ENCODE measurements at regions not wholly inside any gene's neighbourhood (a gene's known extent, or its start where the extent isn't known, plus 50 kb on each side); places are given as distances from the start of the nearest gene placed in this dataset.

GRCh38 chr11:11163669-11164333 is 189.2 kb downstream of the CSNK2A3 start:
- Histone ChIP-seq H3K4me1 (ENCODE audit: insufficient read depth, low read length) (no peaks in the 10 kb centered on the region), H3K9me3 (ENCODE audit: control insufficient read depth, insufficient read depth, low read length) (no peaks in the 10 kb centered on the region), H3K36me3 (ENCODE audit: insufficient read depth, low read length) (no peaks in the 10 kb centered on the region), H3K9ac (ENCODE audit: low read depth, low read length) (no peak overlapping the region)

- Histone ChIP-seq H3K9me3 (ENCODE audit: control insufficient read depth, insufficient read depth, low read length) (no peaks in the 10 kb centered on the region), H3K9ac (ENCODE audit: low read depth, low read length) (no peak overlapping the region), H3K4me1 (ENCODE audit: insufficient read depth, low read length) (no peaks in the 10 kb centered on the region), H3K36me3 (ENCODE audit: insufficient read depth, low read length) (no peaks in the 10 kb centered on the region)
Measured at GRCh38 chr11:11163236-11163635, 189.8 kb downstream of the CSNK2A3 start.

GRCh38 chr11:11157185-11157584 is 195.9 kb downstream of the CSNK2A3 start:
- no peaks in the 10 kb centered on the region for H3K4me1 ChIP-seq (ENCODE audit: insufficient read depth, low read length)
- H3K9ac ChIP-seq (ENCODE audit: low read depth, low read length): no peak overlapping the region
- H3K9me3 ChIP-seq (ENCODE audit: control insufficient read depth, insufficient read depth, low read length): no peaks in the 10 kb centered on the region
- H3K36me3 ChIP-seq (ENCODE audit: insufficient read depth, low read length): no peaks in the 10 kb centered on the region

GRCh38 chr11:11155962-11156815 is 196.9 kb downstream of the CSNK2A3 start:
- H3K9ac ChIP-seq (ENCODE audit: low read depth, low read length): no peak overlapping the region
- H3K36me3 ChIP-seq (ENCODE audit: insufficient read depth, low read length): no peaks in the 10 kb centered on the region
- H3K4me1 ChIP-seq (ENCODE audit: insufficient read depth, low read length): no peaks in the 10 kb centered on the region
- no peaks in the 10 kb centered on the region for H3K9me3 ChIP-seq (ENCODE audit: control insufficient read depth, insufficient read depth, low read length)

GRCh38 chr11:11152877-11153276 is 200.2 kb downstream of the CSNK2A3 start:
- no peaks in the 10 kb centered on the region for H3K9me3 ChIP-seq (ENCODE audit: control insufficient read depth, insufficient read depth, low read length)
- no peaks in the 10 kb centered on the region for H3K36me3 ChIP-seq (ENCODE audit: insufficient read depth, low read length)
- H3K9ac ChIP-seq (ENCODE audit: low read depth, low read length): no peak overlapping the region
- peaks cover 5% of the 10 kb centered on the region; the same call in 1 of the 2 replicates for H3K4me1 ChIP-seq (ENCODE audit: insufficient read depth, low read length)

GRCh38 chr11:11149671-11150459 is 203.2 kb downstream of the CSNK2A3 start:
- Histone ChIP-seq H3K9me3 (ENCODE audit: control insufficient read depth, insufficient read depth, low read length) (no peaks in the 10 kb centered on the region), H3K4me1 (ENCODE audit: insufficient read depth, low read length) (peaks cover 5% of the 10 kb centered on the region; the same call in 1 of the 2 replicates), H3K36me3 (ENCODE audit: insufficient read depth, low read length) (no peaks in the 10 kb centered on the region)

GRCh38 chr11:11148596-11148995 is 204.5 kb downstream of the CSNK2A3 start:
- Histone ChIP-seq H3K36me3 (ENCODE audit: insufficient read depth, low read length) (no peaks in the 10 kb centered on the region), H3K9me3 (ENCODE audit: control insufficient read depth, insufficient read depth, low read length) (no peaks in the 10 kb centered on the region), H3K9ac (ENCODE audit: low read depth, low read length) (no peak overlapping the region), H3K4me1 (ENCODE audit: insufficient read depth, low read length) (peaks cover 5% of the 10 kb centered on the region; the same call in 1 of the 2 replicates)

More at GRCh38 chr11:11149671-11150459, 203.2 kb downstream of the CSNK2A3 start:
- H3K9ac ChIP-seq (ENCODE audit: low read depth, low read length): no peak overlapping the region

- no peaks in the 10 kb centered on the region for H3K36me3 ChIP-seq (ENCODE audit: insufficient read depth, low read length)
- H3K9me3 ChIP-seq (ENCODE audit: control insufficient read depth, insufficient read depth, low read length): no peaks in the 10 kb centered on the region
- H3K9ac ChIP-seq (ENCODE audit: low read depth, low read length): no peak overlapping the region
- peaks cover 5% of the 10 kb centered on the region; the same call in 1 of the 2 replicates for H3K4me1 ChIP-seq (ENCODE audit: insufficient read depth, low read length)
Measured at GRCh38 chr11:11148104-11148509, 204.9 kb downstream of the CSNK2A3 start.

- Histone ChIP-seq H3K4me1 (ENCODE audit: insufficient read depth, low read length) (peaks cover 5% of the 10 kb centered on the region; the same call in 1 of the 2 replicates), H3K36me3 (ENCODE audit: insufficient read depth, low read length) (no peaks in the 10 kb centered on the region), H3K9ac (ENCODE audit: low read depth, low read length) (no peak overlapping the region), H3K9me3 (ENCODE audit: control insufficient read depth, insufficient read depth, low read length) (no peaks in the 10 kb centered on the region)
Measured at GRCh38 chr11:11146830-11147229, 206.2 kb downstream of the CSNK2A3 start.

GRCh38 chr11:11143849-11144248 is 209.2 kb downstream of the CSNK2A3 start:
- Histone ChIP-seq H3K9me3 (ENCODE audit: control insufficient read depth, insufficient read depth, low read length) (no peaks in the 10 kb centered on the region), H3K36me3 (ENCODE audit: insufficient read depth, low read length) (no peaks in the 10 kb centered on the region), H3K9ac (ENCODE audit: low read depth, low read length) (no peak overlapping the region), H3K4me1 (ENCODE audit: insufficient read depth, low read length) (peaks cover 5% of the 10 kb centered on the region; the same call in 1 of the 2 replicates)

- no peaks in the 10 kb centered on the region for H3K9me3 ChIP-seq (ENCODE audit: control insufficient read depth, insufficient read depth, low read length)
- H3K9ac ChIP-seq (ENCODE audit: low read depth, low read length): no peak overlapping the region
- no peaks in the 10 kb centered on the region for H3K4me1 ChIP-seq (ENCODE audit: insufficient read depth, low read length)
- no peaks in the 10 kb centered on the region for H3K36me3 ChIP-seq (ENCODE audit: insufficient read depth, low read length)
Measured at GRCh38 chr11:11142430-11142829, 210.6 kb downstream of the CSNK2A3 start.

- Histone ChIP-seq H3K9me3 (ENCODE audit: control insufficient read depth, insufficient read depth, low read length) (no peaks in the 10 kb centered on the region), H3K4me1 (ENCODE audit: insufficient read depth, low read length) (no peaks in the 10 kb centered on the region), H3K36me3 (ENCODE audit: insufficient read depth, low read length) (no peaks in the 10 kb centered on the region), H3K9ac (ENCODE audit: low read depth, low read length) (no peak overlapping the region)
Measured at GRCh38 chr11:11141065-11141464, 212.0 kb downstream of the CSNK2A3 start.

GRCh38 chr11:11140510-11140909 is 212.5 kb downstream of the CSNK2A3 start:
- no peaks in the 10 kb centered on the region for H3K4me1 ChIP-seq (ENCODE audit: insufficient read depth, low read length)
- no peak overlapping the region for H3K9ac ChIP-seq (ENCODE audit: low read depth, low read length)
- H3K36me3 ChIP-seq (ENCODE audit: insufficient read depth, low read length): no peaks in the 10 kb centered on the region
- no peaks in the 10 kb centered on the region for H3K9me3 ChIP-seq (ENCODE audit: control insufficient read depth, insufficient read depth, low read length)

- Histone ChIP-seq H3K36me3 (ENCODE audit: insufficient read depth, low read length) (no peaks in the 10 kb centered on the region), H3K4me1 (ENCODE audit: insufficient read depth, low read length) (no peaks in the 10 kb centered on the region), H3K9me3 (ENCODE audit: control insufficient read depth, insufficient read depth, low read length) (no peaks in the 10 kb centered on the region), H3K9ac (ENCODE audit: low read depth, low read length) (no peak overlapping the region)
Measured at GRCh38 chr11:11137339-11137738, 215.7 kb downstream of the CSNK2A3 start.
